HepG2 (cell line): ENCODE measurements at regions not wholly inside any gene's neighbourhood (a gene's known extent, or its start where the extent isn't known, plus 50 kb on each side); places are given as distances from the start of the nearest gene placed in this dataset.

Experiments
- ATAC-seq: fragments of 200-7000 bp; cut with Tn5 transposase; 3 replicates; pipeline ENCODE4 v1.9.1; 2020; ENCODE audit warnings: mild to moderate bottlenecking, moderate library complexity
- BruUV-seq: library from RNA; stranded (reverse); fragments of 400-500 nt; replicated peaks from 2 replicates; lab custom pipeline; 2021; lab: Mats Ljungman, UMichigan
- CTCF ChIA-PET: fragments of 300-600 bp; formaldehyde crosslinking; extraction: SDS; loops from one replicate; lab custom pipeline; 2021; ENCODE audit warnings: low total read pairs, inconsistent platforms, low intra/inter-chr PET ratio; lab: Yijun Ruan, JAX
- POLR2A ChIA-PET: fragments of 350-600 bp; sonication (Branson Sonifier 250); formaldehyde crosslinking; loops from one replicate; lab custom pipeline; 2020; ENCODE audit warnings: antibody characterized with exemption, inconsistent platforms; lab: Yijun Ruan, JAX
- DNase-seq: peaks from one replicate; pipeline ENCODE4 v3.0.0-alpha.2; 2015; ENCODE audit warnings: low spot score
- FAIRE-seq: peaks from 3 replicates; lab custom pipeline; 2011; peaks lifted over from hg19 to GRCh38; lab: Jason Lieb, UNC
- H2AFZ ChIP-seq: one replicate; pipeline ENCODE4 v1.6.1; 2011; ENCODE audit warnings: low read length, inconsistent platforms
- H3K27ac ChIP-seq: fragments of 300-600 bp; 3 replicates; pipeline ENCODE4 v1.8.0; 2011; ENCODE audit warnings: mixed run types, mild to moderate bottlenecking, mixed read lengths, low read length, inconsistent platforms; ENCODE audit not compliant: insufficient read depth; ENCODE audit errors: extremely low read length
- H3K27me3 ChIP-seq, 2 experiments: fragments of 200-600 bp in 1 of 2; 2 replicates in 1 of 2; 3 replicates in 1 of 2; pipeline versions ENCODE4 v1.6.0 to v1.8.0; 2011; ENCODE audit warnings: low read length in 2 of 2, mild to moderate bottlenecking in 2 of 2, moderate library complexity in 2 of 2, inconsistent platforms in 1 of 2; ENCODE audit not compliant: insufficient read depth in 2 of 2, control insufficient read depth in 1 of 2
- H3K36me3 ChIP-seq, 2 experiments: fragments of 200-600 bp in 1 of 2; replicated peaks in 1 of 2; 2 replicates in 1 of 2; 3 replicates in 1 of 2; pipeline versions ENCODE4 v1.5.1 to v1.8.0; 2011; ENCODE audit warnings: low read length in 2 of 2, inconsistent platforms in 1 of 2; ENCODE audit not compliant: insufficient read depth in 2 of 2, control insufficient read depth in 1 of 2
- H3K4me1 ChIP-seq: 2 replicates; pipeline ENCODE4 v1.5.1; 2012; ENCODE audit warnings: low read length, inconsistent platforms; ENCODE audit not compliant: insufficient read depth
- H3K4me2 ChIP-seq: 2 replicates; pipeline ENCODE4 v1.6.0; 2011; ENCODE audit warnings: low read depth, low read length, inconsistent platforms
- H3K4me3 ChIP-seq, 3 experiments: fragments of 200-600 bp in 1 of 3; sonication (generic), shearing (Covaris generic) in 1 of 3; replicated peaks in 1 of 3; 2 replicates each; pipeline ENCODE4 v1.5.1; 2011 to 2016; ENCODE audit warnings: low read length in 3 of 3, inconsistent platforms in 2 of 3, low read depth in 2 of 3, mild to moderate bottlenecking in 2 of 3, control low read depth in 1 of 3, mixed read lengths in 1 of 3; ENCODE audit not compliant: insufficient read depth in 1 of 3
- H3K79me2 ChIP-seq: one replicate; pipeline ENCODE4 v1.6.1; 2011; ENCODE audit warnings: low read length, inconsistent platforms; ENCODE audit not compliant: insufficient read depth
- H3K9ac ChIP-seq: 2 replicates; pipeline ENCODE4 v1.6.0; 2011; ENCODE audit warnings: mild to moderate bottlenecking, low read depth, low read length, inconsistent platforms; ENCODE audit not compliant: insufficient read depth
- H3K9me3 ChIP-seq: 2 replicates; pipeline ENCODE4 v1.5.1; 2012; ENCODE audit warnings: mild to moderate bottlenecking, low read length
- H4K20me1 ChIP-seq: 2 replicates; pipeline ENCODE4 v1.6.0; 2011; ENCODE audit warnings: inconsistent platforms, mild to moderate bottlenecking, low read length, moderate library complexity; ENCODE audit not compliant: insufficient read depth
- CHD2 ChIP-seq: IDR thresholded peaks from 2 replicates; pipeline ENCODE4 v1.6.1; 2011; ENCODE audit warnings: low read depth, low read length, improper control_type of control experiment
- GLI4 ChIP-seq: sonication (generic); formaldehyde crosslinking; IDR thresholded peaks from 2 replicates; pipeline ENCODE4 v1.5.1; 2020; ENCODE audit warnings: missing genetic modification reagents, mild to moderate bottlenecking, moderate library complexity, borderline replicate concordance
- GRHL1 ChIP-seq: sonication (generic); formaldehyde crosslinking; conservative IDR thresholded peaks from 2 replicates; pipeline ENCODE4 v1.8.0; 2022; ENCODE audit warnings: missing genetic modification reagents
- JUNB ChIP-seq: sonication (generic); formaldehyde crosslinking; IDR thresholded peaks from 2 replicates; pipeline ENCODE4 v1.8.0; 2022; ENCODE audit warnings: missing genetic modification reagents, mild to moderate bottlenecking, borderline replicate concordance
- KLF6 ChIP-seq: IDR thresholded peaks from 2 replicates; pipeline ENCODE4 v1.8.0; 2016; ENCODE audit warnings: missing biosample characterization, missing genetic modification reagents
- LCORL ChIP-seq, 2 experiments: fragments of 450-650 bp in 1 of 2; sonication (generic) in 1 of 2; formaldehyde crosslinking in 1 of 2; IDR thresholded peaks; 2 replicates each; pipeline versions ENCODE4 v1.5.0 to v1.6.1; 2017 to 2020; ENCODE audit warnings: antibody characterized with exemption in 1 of 2, missing genetic modification reagents in 1 of 2
- PBX2 ChIP-seq: IDR thresholded peaks from 2 replicates; pipeline ENCODE4 v1.6.1; 2016; ENCODE audit warnings: control low read depth
- SAP130 ChIP-seq: IDR thresholded peaks from 2 replicates; pipeline ENCODE4 v1.6.1; 2016; ENCODE audit warnings: low read depth
- YY1 ChIP-seq: IDR thresholded peaks from 2 replicates; pipeline ENCODE4 v1.6.1; 2011; ENCODE audit warnings: low read length, low read depth, moderate library complexity, mild to moderate bottlenecking; ENCODE audit not compliant: insufficient read depth, insufficient replicate concordance
- ZNF367 ChIP-seq: sonication (generic); formaldehyde crosslinking; IDR thresholded peaks from 2 replicates; pipeline ENCODE4 v1.4.0; 2020; ENCODE audit warnings: missing genetic modification reagents, borderline replicate concordance
- ZNF766 ChIP-seq: sonication (generic); formaldehyde crosslinking; IDR thresholded peaks from 2 replicates; pipeline ENCODE4 v1.5.0; 2020; ENCODE audit warnings: missing genetic modification reagents, borderline replicate concordance
- WGBS: methylation state at CpG from one replicate; pipeline ENCODE4 v1.1.6; 2017; ENCODE audit warnings: low lambda C conversion rate; 5-methylcytosine and 5-hydroxymethylcytosine counted together
- in situ Hi-C: cut with HindIII; loops from 2 replicates; pipeline ENCODE4 v1.10.0; 2017; ENCODE audit warnings: low pct_unique_long_range_greater_than_20kb; ENCODE audit not compliant: extremely low pct_ligation_motif_present
- intact Hi-C: fragments of 100-400 bp; cut with micrococcal nuclease; formaldehyde crosslinking; loops from one replicate; pipeline ENCODE4 v1.10.0; 2022; ENCODE audit not compliant: unreplicated experiment
- TF ChIP-seq, protein P1 (sequence below), 2 experiments: sonication (generic) in 1 of 2; formaldehyde crosslinking in 1 of 2; IDR thresholded peaks; 2 replicates each; pipeline versions ENCODE4 v1.6.1 to v1.9.0; 2014 to 2022; ENCODE audit warnings: antibody characterized with exemption in 1 of 2, borderline replicate concordance in 1 of 2, inconsistent platforms in 1 of 2, low read depth in 1 of 2, missing genetic modification reagents in 1 of 2
- TF ChIP-seq, protein P2 (sequence below): sonication (generic); formaldehyde crosslinking; IDR thresholded peaks from 2 replicates; pipeline ENCODE4 v1.5.0; 2020; ENCODE audit warnings: missing genetic modification reagents
- TF ChIP-seq, protein P3 (sequence below): IDR thresholded peaks from 2 replicates; pipeline ENCODE4 v1.6.1; 2016; ENCODE audit warnings: low read depth, control low read depth

- no peak for ATAC-seq
- Histone ChIP-seq H3K27me3 (peaks cover 0 to 8% of the 10 kb centered on the region in 2 experiments; a peak in 2 of 5 replicates), H3K4me2 (no peak overlapping the region), H3K4me1 (peaks cover 39% of the 10 kb centered on the region), H4K20me1 (no peaks in the 10 kb centered on the region), H3K9ac (no peak overlapping the region), H3K36me3 (no peaks in the 10 kb centered on the region), H3K9me3 (no peaks in the 10 kb centered on the region), H3K4me3 (no peak overlapping the region), H3K79me2 (no peaks in the 10 kb centered on the region), H2AFZ (no peak overlapping the region), H3K27ac (no peak overlapping the region)
- no peak for DNase-seq
- ChIA-PET CTCF (no interaction called here), POLR2A (no interaction called here)
- intact Hi-C loops = no loop called here
- BruUV-seq = no TSS peak
- no peak for FAIRE-seq
- WGBS = 96% methylated on average over 5 of the region's 7 CpGs
- in situ Hi-C loops = no loop called here
- TF ChIP-seq JUNB = no peak
- TF ChIP-seq, protein P1, sequence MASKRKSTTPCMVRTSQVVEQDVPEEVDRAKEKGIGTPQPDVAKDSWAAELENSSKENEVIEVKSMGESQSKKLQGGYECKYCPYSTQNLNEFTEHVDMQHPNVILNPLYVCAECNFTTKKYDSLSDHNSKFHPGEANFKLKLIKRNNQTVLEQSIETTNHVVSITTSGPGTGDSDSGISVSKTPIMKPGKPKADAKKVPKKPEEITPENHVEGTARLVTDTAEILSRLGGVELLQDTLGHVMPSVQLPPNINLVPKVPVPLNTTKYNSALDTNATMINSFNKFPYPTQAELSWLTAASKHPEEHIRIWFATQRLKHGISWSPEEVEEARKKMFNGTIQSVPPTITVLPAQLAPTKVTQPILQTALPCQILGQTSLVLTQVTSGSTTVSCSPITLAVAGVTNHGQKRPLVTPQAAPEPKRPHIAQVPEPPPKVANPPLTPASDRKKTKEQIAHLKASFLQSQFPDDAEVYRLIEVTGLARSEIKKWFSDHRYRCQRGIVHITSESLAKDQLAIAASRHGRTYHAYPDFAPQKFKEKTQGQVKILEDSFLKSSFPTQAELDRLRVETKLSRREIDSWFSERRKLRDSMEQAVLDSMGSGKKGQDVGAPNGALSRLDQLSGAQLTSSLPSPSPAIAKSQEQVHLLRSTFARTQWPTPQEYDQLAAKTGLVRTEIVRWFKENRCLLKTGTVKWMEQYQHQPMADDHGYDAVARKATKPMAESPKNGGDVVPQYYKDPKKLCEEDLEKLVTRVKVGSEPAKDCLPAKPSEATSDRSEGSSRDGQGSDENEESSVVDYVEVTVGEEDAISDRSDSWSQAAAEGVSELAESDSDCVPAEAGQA (IDR thresholded peaks at IDR 0.05; ENCODE audit: low read depth) = no peak
- TF ChIP-seq, protein P1 (CRISPR knock-in tag; IDR thresholded peaks at IDR 0.05; ENCODE audit: borderline replicate concordance) = no peak
- TF ChIP-seq, protein P2, sequence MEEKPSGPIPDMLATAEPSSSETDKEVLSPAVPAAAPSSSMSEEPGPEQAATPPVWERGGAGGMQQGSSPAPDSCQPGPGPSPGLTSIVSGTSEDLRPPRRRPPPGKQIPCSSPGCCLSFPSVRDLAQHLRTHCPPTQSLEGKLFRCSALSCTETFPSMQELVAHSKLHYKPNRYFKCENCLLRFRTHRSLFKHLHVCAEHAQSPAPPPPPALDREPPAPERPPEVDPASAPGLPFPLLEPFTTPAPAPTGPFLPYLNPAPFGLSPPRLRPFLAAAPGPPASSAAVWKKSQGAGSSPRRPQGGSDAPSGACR (CRISPR knock-in tag) = no peak
- no peak for TF ChIP-seq PBX2 (CRISPR knock-in tag)
- TF ChIP-seq ZNF367 (CRISPR knock-in tag) = no peak
- no peak for TF ChIP-seq CHD2
- no peak for TF ChIP-seq ZNF766 (CRISPR knock-in tag)
- TF ChIP-seq LCORL (IDR thresholded peaks at IDR 0.05) = no peak
- no peak for TF ChIP-seq LCORL (CRISPR knock-in tag; IDR thresholded peaks at IDR 0.05)
- no peak for TF ChIP-seq YY1
- TF ChIP-seq GRHL1 (CRISPR knock-in tag) = no peak
- no peak for TF ChIP-seq GLI4 (CRISPR knock-in tag)
- TF ChIP-seq, protein P3, sequence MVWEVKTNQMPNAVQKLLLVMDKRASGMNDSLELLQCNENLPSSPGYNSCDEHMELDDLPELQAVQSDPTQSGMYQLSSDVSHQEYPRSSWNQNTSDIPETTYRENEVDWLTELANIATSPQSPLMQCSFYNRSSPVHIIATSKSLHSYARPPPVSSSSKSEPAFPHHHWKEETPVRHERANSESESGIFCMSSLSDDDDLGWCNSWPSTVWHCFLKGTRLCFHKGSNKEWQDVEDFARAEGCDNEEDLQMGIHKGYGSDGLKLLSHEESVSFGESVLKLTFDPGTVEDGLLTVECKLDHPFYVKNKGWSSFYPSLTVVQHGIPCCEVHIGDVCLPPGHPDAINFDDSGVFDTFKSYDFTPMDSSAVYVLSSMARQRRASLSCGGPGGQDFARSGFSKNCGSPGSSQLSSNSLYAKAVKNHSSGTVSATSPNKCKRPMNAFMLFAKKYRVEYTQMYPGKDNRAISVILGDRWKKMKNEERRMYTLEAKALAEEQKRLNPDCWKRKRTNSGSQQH = no peak
- TF ChIP-seq KLF6 (CRISPR knock-in tag) = no peak
- TF ChIP-seq SAP130 (CRISPR knock-in tag) = no peak
These were observed 123.7 kb downstream of the ASB7 start for GRCh38 chr15:100726070-100726420.
